ENCODE measurements at regions not wholly inside any gene's neighbourhood (a gene's known extent, or its start where the extent isn't known, plus 50 kb on each side); places are given as distances from the start of the nearest gene placed in this dataset.
"Not testable (repeated sequence)": the region's sequence is repeated elsewhere in the genome, so short reads cannot be mapped to it uniquely, and the experiment has no call there.

DNA sequence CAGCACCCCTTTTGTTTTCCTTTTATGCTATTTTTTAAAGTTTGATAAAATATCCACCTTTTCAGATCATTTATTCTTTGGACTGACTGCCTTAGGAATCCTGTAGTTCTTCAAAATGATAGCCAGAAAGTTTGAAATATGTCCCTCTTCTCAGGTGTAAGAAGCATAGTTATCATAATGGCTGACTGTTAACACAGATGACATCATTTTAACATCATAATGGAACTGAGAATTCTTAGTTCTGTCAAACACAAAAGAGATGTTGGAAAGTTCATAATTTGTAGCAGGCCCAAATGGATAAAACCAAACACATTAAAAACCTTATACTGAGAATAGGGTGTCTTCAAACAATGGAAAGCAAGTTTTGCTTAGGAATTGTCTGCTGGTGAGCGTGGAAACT, 1254.4 kb downstream of the ADGRL3 start:
- no peak for DNase-seq (ENCODE audit: low read depth)

GRCh38 chr4:62450740-62451139, 1250.6 kb downstream of the ADGRL3 start:
- DNase-seq (ENCODE audit: low read depth) = no peak

DNA sequence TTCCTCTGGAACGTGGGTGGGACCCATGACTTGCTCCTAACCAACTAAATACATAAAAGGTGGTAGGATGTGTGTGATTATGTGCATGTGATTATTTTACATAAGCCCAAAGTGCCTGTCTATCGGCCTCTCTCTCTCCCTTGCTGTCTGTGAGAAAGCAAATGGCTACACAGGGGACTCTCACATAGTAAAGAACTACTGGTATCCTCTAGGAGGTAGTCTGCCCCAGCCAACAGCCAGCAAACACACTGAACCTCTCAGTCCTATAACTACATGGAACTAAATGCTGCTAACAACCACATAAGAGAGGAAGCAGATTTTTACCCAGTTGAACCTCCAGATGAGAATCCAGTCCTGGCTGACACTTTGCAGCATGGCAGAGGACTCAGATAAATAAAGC, 1249.4 kb downstream of the ADGRL3 start:
- DNase-seq (ENCODE audit: low read depth) = no peak

- no peak for DNase-seq (ENCODE audit: low read depth)
Observed at GRCh38 chr4:62448911-62449310, 1248.8 kb downstream of the ADGRL3 start.

- DNase-seq (ENCODE audit: low read depth) = no peak
Observed at GRCh38 chr4:62439051-62439450, 1238.9 kb downstream of the ADGRL3 start.

DNA sequence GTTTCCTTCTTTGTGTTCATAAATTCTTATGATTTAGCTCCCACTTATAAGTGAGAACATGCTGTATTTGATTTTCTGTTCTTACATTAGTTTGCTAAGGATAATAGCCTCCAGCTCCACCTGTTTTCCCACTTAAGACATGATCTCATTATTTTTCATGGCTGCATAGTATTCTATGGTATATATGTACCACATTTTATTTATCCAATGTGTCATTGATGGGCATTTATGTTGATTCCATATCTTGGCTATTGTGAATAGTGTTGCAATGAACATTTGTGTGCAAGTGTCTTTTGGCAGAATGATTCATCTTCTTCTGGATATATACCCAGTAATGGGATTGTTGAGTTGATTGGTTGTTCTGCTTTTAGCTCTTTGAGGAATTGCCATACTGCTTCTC, 1234.8 kb downstream of the ADGRL3 start:
- no peak for DNase-seq (ENCODE audit: low read depth)

GRCh38 chr4:62431513-62432231, 1231.5 kb downstream of the ADGRL3 start:
- DNase-seq (ENCODE audit: low read depth) = not testable (repeated sequence)

- no peak for DNase-seq (ENCODE audit: low read depth)
Observed at GRCh38 chr4:62429297-62429696, 1229.2 kb downstream of the ADGRL3 start.

DNA sequence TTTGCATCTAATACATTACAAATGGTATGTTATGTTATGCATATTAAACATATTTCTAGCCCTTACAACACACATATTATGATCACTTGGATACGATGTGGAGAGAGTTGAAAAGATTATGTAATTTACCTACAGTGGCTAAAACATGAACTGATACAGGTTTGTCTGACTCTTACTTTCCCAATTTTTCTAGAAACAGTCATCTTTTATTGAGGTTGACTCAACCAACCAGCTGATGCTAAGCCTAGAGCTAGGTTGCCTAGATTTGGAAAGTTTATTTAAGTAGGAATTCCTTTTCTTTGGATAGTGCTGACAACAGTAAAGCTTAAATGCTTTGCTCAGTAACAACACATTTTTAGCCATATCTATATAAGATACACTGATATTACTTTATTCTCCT, 1215.1 kb downstream of the ADGRL3 start:
- DNase-seq (ENCODE audit: low read depth) = no peak

DNA sequence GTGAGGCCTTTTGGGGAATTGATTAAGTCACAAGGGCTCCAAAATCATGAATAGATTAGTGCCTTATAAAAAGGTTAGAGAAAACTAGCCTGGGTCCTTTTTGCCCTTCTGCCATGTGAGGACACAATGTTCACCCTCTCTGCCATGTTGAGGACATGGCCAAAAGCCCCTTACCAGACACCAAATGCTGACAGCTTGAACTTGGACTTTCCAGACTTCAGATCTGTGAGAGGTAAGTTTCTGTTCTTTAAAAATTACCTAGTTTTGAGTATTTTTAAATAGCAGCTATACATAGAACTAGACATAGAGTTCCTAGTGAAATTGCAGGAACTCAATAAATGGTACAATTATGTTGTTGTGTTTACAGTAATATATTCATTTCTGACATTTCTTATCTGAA, 1214.4 kb downstream of the ADGRL3 start:
- no peak for DNase-seq (ENCODE audit: low read depth)

GRCh38 chr4:62410371-62411003, 1210.4 kb downstream of the ADGRL3 start:
- DNase-seq (ENCODE audit: low read depth) = no peak

- DNase-seq (ENCODE audit: low read depth) = no peak
Observed at GRCh38 chr4:62408454-62408853, 1208.3 kb downstream of the ADGRL3 start.

DNA sequence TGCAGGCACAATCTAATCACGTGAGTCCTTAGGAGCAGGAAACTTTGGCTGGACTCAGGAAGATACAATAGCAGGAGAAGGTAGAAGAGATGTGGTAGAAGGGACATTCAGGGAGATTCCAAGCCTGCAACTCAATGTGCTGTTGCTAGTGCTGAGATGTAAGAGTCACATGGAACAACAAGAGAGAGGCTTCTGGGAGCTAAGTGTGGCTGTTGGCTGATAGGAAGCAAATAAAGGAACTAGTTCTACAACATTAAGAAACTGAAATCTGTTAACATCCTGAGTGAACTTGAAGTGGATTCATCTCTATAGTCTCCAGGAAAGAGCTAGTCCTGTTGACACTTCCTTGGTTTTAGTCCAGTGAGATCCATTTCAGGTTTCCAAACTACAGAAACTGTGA, 1207.4 kb downstream of the ADGRL3 start:
- DNase-seq (ENCODE audit: low read depth) = no peak

DNA sequence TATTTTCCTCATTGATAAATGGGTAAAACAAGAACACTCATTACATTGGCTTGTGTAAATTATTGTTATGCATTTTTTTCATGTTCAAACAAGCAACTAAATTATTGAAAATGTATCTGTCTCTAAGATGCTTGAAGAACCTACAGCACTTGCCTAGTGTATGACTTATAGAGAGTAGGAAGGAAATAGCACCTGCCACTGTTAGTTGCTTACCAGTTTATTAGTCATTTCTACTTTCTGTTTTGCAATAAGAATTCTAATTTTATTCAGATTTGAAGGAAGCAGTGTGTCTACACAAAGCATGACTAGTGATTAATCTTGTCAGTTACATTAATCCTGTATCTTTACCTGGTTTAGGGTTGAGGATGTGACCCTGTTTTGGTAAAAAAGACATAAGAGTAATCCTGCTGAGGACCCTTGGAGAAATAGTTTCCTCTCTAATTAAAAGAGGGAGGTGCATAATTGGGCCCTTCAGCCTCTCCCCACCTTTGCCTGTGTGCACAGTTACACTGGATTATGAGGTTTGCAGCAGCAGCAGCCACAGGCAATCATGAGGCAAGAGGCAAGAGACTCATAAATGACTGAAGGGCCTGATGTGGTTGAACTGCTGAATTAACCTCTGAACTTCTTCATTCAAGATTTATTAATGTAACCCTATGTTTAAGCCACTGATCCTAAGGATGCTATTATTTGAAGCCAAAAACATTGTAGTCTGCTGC, 1202.1 kb downstream of the ADGRL3 start:
- DNase-seq (ENCODE audit: low read depth) = no peak

DNA sequence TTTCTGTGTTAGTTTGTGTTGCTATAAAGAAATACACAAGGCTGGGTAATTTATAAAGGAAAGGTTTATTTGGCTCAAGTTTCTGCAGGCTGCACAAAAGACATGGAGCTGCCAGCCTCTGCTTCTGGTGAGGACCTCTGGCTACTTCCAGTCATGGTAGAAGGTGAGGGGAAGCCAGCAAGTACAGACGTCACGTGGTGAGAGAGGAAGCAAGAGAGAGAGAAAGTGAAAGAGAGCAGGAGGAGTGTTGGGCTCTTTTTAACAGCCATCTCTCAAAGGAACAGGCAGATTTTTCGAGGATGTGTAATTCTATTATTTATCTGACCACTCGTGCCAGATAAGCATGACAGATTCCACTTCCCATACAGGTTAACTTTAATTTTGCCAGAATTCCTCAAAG, 1199.1 kb downstream of the ADGRL3 start:
- DNase-seq (ENCODE audit: low read depth) = peak; percentile 4

GRCh38 chr4:62398318-62398717, 1198.2 kb downstream of the ADGRL3 start:
- no peak for DNase-seq (ENCODE audit: low read depth)

DNA sequence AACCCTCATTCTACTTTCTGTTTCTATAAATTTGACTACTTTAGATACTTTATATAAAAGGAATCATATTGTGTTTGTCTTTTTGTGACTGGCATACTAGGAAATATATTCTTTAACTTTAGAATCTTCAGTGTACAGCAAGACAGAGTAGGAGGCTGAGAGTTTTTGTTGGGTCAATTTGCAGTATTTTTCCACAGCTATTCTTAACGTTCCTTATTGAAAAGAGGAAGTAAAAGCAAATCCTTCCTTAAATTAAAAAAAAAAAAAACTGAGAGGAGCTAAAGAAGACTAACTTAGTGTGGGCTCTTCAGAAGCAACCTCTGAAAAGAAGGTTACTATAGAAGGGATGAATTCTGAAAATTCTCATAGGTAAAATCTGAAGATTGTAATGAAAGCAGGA, 1194.6 kb downstream of the ADGRL3 start:
- no peak for DNase-seq (ENCODE audit: low read depth)

GRCh38 chr4:62387808-62388207, 1187.7 kb downstream of the ADGRL3 start:
- DNase-seq (ENCODE audit: low read depth) = no peak

DNA sequence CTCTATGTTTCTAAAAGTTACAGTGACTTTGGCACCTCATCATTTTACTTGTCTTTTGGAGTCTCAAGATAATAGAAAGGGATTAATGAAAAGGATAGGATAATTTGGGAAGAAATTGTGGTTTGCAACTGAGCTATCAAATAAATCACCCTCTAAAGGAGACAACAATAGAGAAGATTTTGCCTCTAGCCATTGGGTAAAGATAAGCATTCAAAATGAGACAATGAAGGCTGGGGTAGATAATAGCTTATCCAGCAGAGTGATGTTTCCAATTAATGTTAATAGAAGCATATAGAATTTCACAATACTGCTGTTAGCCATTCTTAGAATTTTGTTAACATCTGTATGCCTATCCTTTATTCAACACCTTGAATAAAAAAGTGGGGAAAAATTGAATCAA, 1177.6 kb downstream of the ADGRL3 start:
- DNase-seq (ENCODE audit: low read depth) = no peak

- DNase-seq (ENCODE audit: low read depth) = no peak
Observed at GRCh38 chr4:62377245-62377644, 1177.1 kb downstream of the ADGRL3 start.

DNA sequence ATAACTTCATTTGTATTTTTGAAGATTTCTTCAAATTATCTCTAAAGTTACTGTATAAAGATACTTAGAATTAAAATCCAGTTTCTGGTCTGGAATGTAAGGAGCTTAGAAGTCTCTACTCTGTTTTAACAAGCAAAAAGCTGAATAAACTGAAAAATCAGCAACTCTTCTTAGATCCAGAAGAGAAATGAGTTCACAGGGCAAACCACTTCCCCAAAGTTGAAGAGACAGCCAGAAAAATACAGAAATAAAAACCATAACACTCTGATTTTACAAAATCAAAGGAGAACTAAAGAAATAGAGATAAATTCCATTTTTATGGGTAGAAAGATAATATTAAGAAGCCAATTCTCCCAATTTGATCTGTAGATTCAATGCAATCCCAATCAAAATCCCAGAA, 1166.8 kb downstream of the ADGRL3 start:
- DNase-seq (ENCODE audit: low read depth) = no peak

DNA sequence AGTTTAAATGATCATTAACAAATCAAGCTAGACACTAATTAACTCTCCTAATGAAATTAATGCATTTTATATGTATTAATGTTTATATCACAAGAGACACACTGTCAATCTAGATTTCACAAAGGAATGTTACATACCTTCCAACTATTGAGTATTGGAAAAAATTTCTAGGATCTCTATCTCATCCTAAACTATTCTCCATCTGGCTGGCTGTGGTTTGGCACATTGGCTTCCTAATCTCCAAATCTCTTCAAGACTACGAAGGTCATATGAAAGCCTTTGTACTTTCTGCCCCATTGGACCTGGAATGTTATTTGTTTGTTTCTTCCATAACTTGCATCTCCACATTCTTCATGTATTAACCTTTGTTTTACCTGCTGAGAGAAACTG, 1160.0 kb downstream of the ADGRL3 start:
- DNase-seq (ENCODE audit: low read depth) = no peak

GRCh38 chr4:62359441-62360155, 1159.5 kb downstream of the ADGRL3 start:
- no peak for DNase-seq (ENCODE audit: low read depth)
